MM.1S (cell line): ENCODE measurements at regions not wholly inside any gene's neighbourhood (a gene's known extent, or its start where the extent isn't known, plus 50 kb on each side); places are given as distances from the start of the nearest gene placed in this dataset.

Experiments
- DNase-seq: peaks from one replicate; pipeline ENCODE4 v3.0.0-alpha.2; 2015
- H2AFZ ChIP-seq: fragments of 300-600 bp; sonication (generic); 2 replicates; pipeline ENCODE4 v1.6.0; 2016; ENCODE audit warnings: antibody characterized with exemption, low read length
- H3F3A ChIP-seq: fragments of 300-600 bp; sonication (generic); 2 replicates; pipeline ENCODE4 v1.6.1; 2016; ENCODE audit warnings: mild to moderate bottlenecking, antibody characterized with exemption, low read length, moderate library complexity, mixed read lengths; ENCODE audit not compliant: insufficient read depth
- H3K27ac ChIP-seq: fragments of 300-600 bp; sonication (generic); 2 replicates; pipeline ENCODE4 v1.5.1; 2016; ENCODE audit warnings: mild to moderate bottlenecking, low read length
- H3K27me3 ChIP-seq: fragments of 300-600 bp; sonication (generic); replicated peaks from 2 replicates; pipeline ENCODE4 v1.6.0; 2016; ENCODE audit warnings: low read length; ENCODE audit not compliant: insufficient read depth
- H3K36me3 ChIP-seq: fragments of 300-600 bp; sonication (generic); replicated peaks from 2 replicates; pipeline ENCODE4 v1.6.1; 2016; ENCODE audit warnings: mild to moderate bottlenecking, low read length, mixed read lengths; ENCODE audit not compliant: insufficient read depth
- H3K4me1 ChIP-seq: fragments of 300-600 bp; sonication (generic); 2 replicates; pipeline ENCODE4 v1.6.1; 2016; ENCODE audit warnings: low read length, mixed read lengths
- H3K4me2 ChIP-seq: fragments of 300-600 bp; sonication (generic); 2 replicates; pipeline ENCODE4 v1.6.0; 2016; ENCODE audit warnings: low read depth, low read length
- H3K4me3 ChIP-seq: fragments of 300-600 bp; sonication (generic); 2 replicates; pipeline ENCODE4 v1.5.1; 2016; ENCODE audit warnings: low read length, mixed read lengths
- H3K79me2 ChIP-seq: fragments of 300-600 bp; sonication (generic); 2 replicates; pipeline ENCODE4 v1.6.1; 2016; ENCODE audit warnings: mixed run types, low read length, mixed read lengths
- H3K9ac ChIP-seq: fragments of 300-600 bp; sonication (generic); 2 replicates; pipeline ENCODE4 v1.6.1; 2016; ENCODE audit warnings: low read length, mixed read lengths
- H3K9me2 ChIP-seq: fragments of 300-600 bp; sonication (generic); replicated peaks from 2 replicates; pipeline ENCODE4 v1.6.1; 2016; ENCODE audit warnings: mild to moderate bottlenecking, low read length, mixed read lengths; ENCODE audit not compliant: insufficient read depth
- H3K9me3 ChIP-seq: fragments of 300-600 bp; sonication (generic); replicated peaks from 2 replicates; pipeline ENCODE4 v1.6.1; 2016; ENCODE audit warnings: mild to moderate bottlenecking, low read length, mixed read lengths; ENCODE audit not compliant: insufficient read depth
- H4K20me1 ChIP-seq: fragments of 300-600 bp; sonication (generic); 2 replicates; pipeline ENCODE4 v1.6.1; 2016; ENCODE audit warnings: mild to moderate bottlenecking, low read length, moderate library complexity, mixed read lengths; ENCODE audit not compliant: insufficient read depth
- EZH2 ChIP-seq: fragments of 300-600 bp; sonication (generic); optimal IDR thresholded peaks from 2 replicates; pipeline ENCODE3; 2017; ENCODE audit warnings: low read depth, mild to moderate bottlenecking, antibody characterized with exemption, low read length, mixed read lengths
- EZH2phosphoT487 ChIP-seq: fragments of 300-600 bp; sonication (generic); IDR thresholded peaks from 2 replicates; pipeline ENCODE4 v1.6.1; 2018; ENCODE audit warnings: antibody characterized with exemption, low read length
- TF ChIP-seq, protein P1 (sequence below): fragments of 300-600 bp; sonication (generic); IDR thresholded peaks from 2 replicates; pipeline ENCODE4 v1.5.1; 2016; ENCODE audit warnings: antibody characterized with exemption, low read length, mixed read lengths

DNA sequence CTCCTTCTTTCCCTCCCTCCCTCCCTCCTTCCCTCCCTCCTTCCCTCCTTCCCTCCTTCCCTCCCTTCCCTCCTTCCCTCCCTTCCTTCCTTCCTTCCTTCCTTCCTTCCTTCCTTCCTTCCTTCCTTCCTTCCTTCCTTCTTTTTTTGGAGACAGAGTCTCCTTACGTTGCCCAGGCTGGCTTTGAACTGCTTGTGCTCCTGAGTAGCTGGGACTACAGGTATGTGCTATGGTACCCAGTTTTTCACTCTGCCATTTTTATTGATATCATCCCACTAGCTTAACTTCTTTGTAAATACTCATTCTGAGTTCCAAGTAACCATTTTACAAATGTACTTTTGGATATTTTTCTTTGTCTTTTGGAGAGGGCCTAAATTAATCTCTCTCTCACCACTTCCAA, 336.8 kb upstream of the DDI1 start:
- DNase-seq = no peak
- Histone ChIP-seq H3K27me3 (no peaks in the 10 kb centered on the region), H3K9me3 (no peaks in the 10 kb centered on the region), H3K27ac (no peak overlapping the region), H4K20me1 (no peaks in the 10 kb centered on the region), H2AFZ (no peak overlapping the region), H3K79me2 (no peaks in the 10 kb centered on the region), H3K9me2 (no peaks in the 10 kb centered on the region), H3K9ac (no peak overlapping the region), H3K4me3 (no peak overlapping the region), H3K36me3 (no peaks in the 10 kb centered on the region), H3F3A (no peaks in the 10 kb centered on the region), H3K4me1 (no peaks in the 10 kb centered on the region), H3K4me2 (no peak overlapping the region)
- TF ChIP-seq EZH2phosphoT487 (no peak), EZH2 (no peak)
- TF ChIP-seq, protein P1, sequence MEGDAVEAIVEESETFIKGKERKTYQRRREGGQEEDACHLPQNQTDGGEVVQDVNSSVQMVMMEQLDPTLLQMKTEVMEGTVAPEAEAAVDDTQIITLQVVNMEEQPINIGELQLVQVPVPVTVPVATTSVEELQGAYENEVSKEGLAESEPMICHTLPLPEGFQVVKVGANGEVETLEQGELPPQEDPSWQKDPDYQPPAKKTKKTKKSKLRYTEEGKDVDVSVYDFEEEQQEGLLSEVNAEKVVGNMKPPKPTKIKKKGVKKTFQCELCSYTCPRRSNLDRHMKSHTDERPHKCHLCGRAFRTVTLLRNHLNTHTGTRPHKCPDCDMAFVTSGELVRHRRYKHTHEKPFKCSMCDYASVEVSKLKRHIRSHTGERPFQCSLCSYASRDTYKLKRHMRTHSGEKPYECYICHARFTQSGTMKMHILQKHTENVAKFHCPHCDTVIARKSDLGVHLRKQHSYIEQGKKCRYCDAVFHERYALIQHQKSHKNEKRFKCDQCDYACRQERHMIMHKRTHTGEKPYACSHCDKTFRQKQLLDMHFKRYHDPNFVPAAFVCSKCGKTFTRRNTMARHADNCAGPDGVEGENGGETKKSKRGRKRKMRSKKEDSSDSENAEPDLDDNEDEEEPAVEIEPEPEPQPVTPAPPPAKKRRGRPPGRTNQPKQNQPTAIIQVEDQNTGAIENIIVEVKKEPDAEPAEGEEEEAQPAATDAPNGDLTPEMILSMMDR = no peak

DNA sequence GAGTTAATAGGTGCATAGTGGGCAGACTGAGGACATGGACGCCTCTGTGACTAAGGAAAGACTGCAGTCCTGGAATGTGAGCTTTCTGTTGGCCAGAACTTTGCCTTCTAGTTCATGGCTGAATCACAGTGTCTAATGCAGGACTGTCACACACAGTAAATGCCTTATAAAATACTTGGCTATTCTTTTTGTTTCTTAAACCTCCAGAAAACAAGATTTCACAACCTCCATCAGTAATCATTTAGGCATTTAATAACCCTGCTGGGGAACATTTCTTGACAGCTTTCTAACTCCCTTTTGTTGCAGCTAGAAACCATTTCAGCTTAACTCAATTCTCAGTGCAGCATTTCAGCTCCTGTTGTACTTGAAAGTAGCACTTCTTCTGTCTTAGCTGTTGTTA, 335.8 kb upstream of the DDI1 start:
- H3K79me2 ChIP-seq = no peaks in the 10 kb centered on the region
- no peaks in the 10 kb centered on the region for H3K9me3 ChIP-seq
- H3K4me1 ChIP-seq = no peaks in the 10 kb centered on the region
- H3K9ac ChIP-seq = no peak overlapping the region
- H3K9me2 ChIP-seq = no peaks in the 10 kb centered on the region
- no peak overlapping the region for H3K27ac ChIP-seq
- H3K4me3 ChIP-seq = no peak overlapping the region
- H4K20me1 ChIP-seq = no peaks in the 10 kb centered on the region
- no peaks in the 10 kb centered on the region for H3F3A ChIP-seq
- no peak for DNase-seq
- H2AFZ ChIP-seq = no peak overlapping the region
- TF ChIP-seq EZH2 (no peak), EZH2phosphoT487 (no peak)
- TF ChIP-seq, protein P1 = no peak
- no peaks in the 10 kb centered on the region for H3K36me3 ChIP-seq
- H3K27me3 ChIP-seq = no peaks in the 10 kb centered on the region
- no peak overlapping the region for H3K4me2 ChIP-seq

DNA sequence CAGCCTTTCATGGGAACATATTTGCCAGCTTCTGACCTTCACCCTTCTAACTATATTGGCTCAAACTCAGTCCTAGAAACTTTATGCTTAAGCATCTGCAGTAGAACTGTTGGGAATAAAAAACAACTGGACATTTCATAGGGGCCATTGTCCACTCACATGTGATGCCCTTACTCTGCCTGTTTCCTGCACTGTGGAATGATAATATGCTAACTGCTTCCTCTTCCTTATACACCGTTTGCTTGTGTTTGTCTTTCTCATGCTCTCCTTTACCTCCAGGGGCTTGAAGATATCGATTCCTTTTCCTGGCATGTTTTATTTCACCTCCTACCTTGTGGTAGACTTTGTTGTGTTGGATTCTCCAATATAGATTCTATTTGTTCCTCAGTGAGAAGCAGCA, 333.0 kb upstream of the DDI1 start:
- Histone ChIP-seq H3K27me3 (no peaks in the 10 kb centered on the region), H3K79me2 (no peaks in the 10 kb centered on the region), H3K36me3 (no peaks in the 10 kb centered on the region), H3K27ac (no peak overlapping the region), H3K4me1 (no peaks in the 10 kb centered on the region), H4K20me1 (no peaks in the 10 kb centered on the region), H3F3A (no peaks in the 10 kb centered on the region), H2AFZ (no peak overlapping the region), H3K4me3 (no peak overlapping the region), H3K9me3 (no peaks in the 10 kb centered on the region), H3K9me2 (no peaks in the 10 kb centered on the region), H3K9ac (no peak overlapping the region), H3K4me2 (no peak overlapping the region)
- TF ChIP-seq EZH2 (no peak), EZH2phosphoT487 (no peak)
- TF ChIP-seq, protein P1 = no peak
- DNase-seq = no peak
